Ecto neural progenitor cell (in vitro differentiated cells): ENCODE measurements at regions not wholly inside any gene's neighbourhood (a gene's known extent, or its start where the extent isn't known, plus 50 kb on each side); places are given as distances from the start of the nearest gene placed in this dataset.
"Not testable (repeated sequence)": the region's sequence is repeated elsewhere in the genome, so short reads cannot be mapped to it uniquely, and the experiment has no call there.

ENCODE experiments used
- DNase-seq: peaks from one replicate; pipeline ENCODE4 v3.0.0-alpha.2; 2018; ENCODE audit warnings: low spot score

DNA sequence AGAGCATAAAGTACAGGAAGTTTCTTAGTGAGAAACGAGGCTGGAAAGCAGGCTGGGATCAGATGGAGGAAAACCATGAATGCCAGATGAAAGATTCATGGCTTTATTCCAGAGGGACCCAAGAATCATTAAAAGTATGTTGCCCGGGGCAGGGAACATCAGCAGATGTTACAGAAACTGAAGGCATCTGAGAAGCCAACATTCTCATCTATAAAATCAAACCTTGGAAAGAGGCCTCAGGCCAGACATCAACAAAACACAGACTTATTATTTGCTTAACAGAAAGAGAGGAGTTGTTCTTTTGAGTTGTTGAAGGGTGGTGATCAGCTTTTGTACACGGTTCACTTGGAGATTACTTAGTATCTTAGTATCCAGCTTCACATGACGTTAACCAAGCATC, 543.6 kb downstream of the RFC3 start:
- DNase-seq: no peak

DNA sequence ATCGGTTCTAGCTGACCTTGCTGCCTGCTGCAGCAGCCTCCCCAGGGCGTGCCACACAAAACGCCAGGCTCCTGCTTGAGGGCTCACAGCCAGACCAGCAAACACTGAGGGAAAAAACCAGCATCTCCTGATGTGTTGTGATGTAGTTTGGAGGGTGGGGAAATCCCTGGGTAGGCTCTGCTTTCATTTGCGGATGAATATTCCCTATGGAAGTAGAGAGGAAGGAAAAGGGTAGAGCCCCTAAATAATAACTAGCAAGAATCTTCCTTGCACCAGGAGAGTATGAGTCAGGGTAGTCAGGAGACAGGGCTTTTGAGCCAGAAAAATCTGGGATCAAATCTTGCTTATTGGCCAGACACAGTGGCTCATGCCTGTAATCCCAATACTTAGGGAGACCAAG, 545.3 kb downstream of the RFC3 start:
- no peak for DNase-seq

DNA sequence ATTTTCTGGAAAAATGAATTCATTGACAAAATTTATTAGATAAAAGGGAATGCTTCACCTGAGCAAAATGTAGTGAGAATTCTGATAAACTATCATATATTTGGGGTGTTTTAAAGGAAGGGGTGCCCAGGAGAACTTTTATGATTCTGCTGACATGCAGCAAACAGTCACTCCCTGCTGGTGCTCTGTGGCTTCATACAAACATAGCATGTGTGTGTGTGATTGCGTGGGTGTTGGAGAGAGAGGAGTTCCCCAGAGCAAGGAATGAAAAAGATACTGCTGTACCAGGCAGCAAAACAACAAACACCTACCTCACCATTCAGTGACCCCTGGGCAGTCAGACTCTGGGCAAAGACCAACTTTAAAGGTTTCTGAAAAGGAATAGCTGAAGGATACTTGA, 546.7 kb downstream of the RFC3 start:
- no peak for DNase-seq

DNA sequence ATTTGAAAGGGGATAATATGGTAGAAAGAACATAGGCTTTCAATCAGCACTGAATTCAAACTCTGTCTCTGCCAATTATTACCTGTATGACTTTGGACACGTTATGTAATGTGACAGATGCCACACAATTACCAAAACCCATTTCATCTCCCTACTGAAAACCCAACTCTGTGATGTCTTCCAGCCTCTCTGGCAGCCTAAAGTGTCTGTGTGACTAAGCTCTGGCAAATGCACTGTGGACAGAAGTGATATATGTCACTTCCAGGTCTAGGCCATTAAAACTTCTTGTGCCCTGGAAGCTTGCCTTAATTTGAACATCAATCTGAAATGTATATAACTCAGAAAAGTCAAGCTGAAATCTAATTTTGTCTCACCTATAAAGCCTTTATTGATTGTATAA, 552.0 kb downstream of the RFC3 start:
- DNase-seq: no peak

DNA sequence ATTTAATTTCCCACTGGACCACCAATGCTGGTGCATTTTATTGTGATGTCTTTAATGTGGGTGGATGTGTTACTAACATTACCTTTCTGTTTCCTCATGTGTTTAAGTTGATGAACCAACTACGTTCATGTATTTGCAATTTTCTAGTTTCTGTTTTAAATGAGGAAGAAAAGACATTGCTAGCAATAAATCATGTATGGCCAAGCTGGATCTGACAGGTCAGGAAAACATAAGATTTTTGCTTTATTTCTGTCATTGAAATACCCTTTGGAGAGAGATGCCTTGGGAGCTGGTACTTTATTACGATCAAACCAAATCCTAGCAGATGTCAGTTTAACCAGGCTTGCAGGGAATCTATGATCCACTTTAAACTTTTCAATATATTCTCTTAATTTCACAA, 553.2 kb downstream of the RFC3 start:
- no peak for DNase-seq

DNA sequence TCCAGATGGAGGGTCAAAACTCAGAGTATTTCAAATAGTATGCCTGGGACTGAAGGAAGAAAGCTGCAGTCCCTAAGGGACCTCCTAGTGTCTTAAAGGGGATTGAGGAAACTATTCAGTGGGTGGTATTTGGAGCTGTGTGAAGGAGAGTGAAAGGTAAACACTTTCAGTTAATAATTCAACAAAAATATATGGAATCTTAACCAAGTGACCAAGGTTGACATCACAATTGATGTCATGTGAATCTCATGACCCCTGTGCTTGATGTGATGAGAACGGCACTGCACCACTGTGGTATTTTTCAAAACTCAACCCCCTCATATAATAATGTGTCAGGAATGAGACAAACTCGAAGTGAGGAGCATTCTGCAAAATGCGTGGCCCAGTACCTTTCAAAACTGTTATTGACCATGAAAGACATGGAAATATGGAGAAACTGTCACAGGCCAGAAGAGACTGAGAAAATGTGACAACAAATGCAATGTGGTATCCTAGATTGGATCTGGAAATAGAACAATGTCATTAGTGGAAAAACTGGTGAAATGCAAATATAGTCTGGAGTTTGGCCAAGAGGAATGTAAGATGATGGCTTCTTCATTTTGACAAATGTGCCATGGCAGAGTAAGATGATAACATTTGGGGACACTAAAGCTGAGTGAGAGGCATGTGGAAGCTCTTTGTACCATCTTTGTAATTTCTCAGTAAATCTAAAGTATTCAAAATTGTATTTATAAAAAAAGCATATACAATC, 553.9 kb downstream of the RFC3 start:
- no peak for DNase-seq

DNA sequence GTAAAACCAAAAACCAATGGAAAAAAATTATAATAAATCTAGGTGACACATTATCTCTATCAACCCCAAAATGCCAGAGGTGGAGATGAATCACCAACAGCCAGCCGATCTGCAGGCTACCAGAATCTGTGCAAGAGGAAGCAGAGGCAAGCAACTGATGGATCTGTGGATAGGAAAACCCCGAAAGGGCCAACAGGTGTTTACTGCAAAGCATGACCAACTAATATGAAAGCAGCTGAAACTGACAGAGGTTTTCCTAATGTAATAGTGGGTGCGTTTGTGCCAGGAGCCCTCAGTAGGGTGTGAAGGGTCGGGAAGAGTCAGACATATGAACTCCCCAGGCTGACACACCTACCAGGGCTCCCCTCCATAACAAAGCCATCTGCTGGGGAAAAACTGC, 554.6 kb downstream of the RFC3 start:
- no peak for DNase-seq

DNA sequence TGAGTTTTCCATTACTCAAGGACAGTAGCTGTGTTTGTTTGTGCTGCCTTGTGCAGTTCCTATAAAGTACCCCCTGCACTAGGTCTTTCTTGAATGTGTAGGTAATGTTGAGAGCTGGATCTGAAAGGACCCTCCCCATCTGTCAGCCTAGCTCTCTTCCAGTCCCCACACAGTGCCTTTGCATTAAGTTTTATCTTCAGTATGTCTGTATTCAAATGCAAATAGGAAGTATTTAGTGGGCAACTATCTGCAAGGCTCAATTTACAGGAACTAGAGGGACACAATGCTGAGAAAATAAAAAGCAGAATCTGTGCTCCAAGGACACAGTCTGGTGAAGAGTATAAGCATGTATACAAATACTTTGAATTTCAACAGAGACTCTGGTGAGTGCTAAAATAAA, 558.5 kb downstream of the RFC3 start:
- no peak for DNase-seq

DNA sequence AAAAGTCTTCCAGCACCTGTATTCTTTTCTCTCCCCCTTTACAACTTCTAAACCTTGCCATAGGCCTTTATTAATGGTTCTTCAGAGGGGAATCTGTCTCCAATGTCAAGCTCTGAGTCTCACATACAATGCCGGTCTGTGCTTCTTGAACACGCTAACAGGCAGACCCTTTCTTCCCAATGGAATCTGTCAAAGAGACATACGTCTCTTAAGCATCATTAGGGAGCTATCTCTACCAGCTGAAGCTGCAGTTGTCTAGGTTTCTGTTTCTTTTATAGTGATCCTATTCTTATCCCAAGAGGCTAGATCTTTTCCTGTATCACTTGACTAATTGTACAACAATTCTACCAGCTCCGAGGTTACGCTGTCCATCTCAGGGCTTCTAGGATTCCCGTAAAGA, 560.8 kb upstream of the NBEA start:
- no peak for DNase-seq

DNA sequence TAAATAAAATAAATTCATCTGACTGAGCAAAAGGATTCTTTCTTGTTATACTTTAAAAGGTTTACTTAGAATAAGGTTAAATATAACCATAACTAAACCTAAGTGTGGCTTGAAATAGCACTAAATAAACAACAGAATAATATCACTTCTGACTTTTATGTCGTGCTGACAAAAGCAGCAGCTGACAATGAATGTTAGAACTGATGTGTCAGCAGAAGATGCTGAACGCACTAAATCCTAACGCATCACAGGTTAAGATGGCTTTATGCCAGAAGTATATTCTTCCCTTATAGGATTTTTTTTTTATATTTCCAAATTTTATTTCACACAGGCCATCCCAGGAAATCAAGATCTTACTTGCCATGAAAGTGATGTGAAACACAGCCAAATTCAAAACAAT, 558.3 kb upstream of the NBEA start:
- no peak for DNase-seq

DNA sequence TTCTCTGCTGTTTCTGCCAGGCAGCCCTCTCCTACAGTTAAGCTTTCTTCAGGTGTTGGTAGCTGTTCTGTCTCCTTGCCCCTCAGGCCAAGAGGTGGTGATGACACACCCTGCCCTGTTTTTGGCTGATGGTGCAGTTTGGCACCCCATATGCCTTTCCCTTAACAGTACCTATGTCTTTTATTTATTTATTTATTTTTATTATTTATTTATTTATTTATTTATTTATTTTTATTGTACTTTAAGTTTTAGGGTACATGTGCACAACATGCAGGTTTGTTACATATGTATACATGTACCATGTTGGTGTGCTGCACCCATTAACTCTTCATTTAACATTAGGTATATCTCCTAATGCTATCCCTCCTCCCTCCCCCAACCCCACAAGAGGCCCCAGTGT, 555.8 kb upstream of the NBEA start:
- not testable (repeated sequence) for DNase-seq

DNA sequence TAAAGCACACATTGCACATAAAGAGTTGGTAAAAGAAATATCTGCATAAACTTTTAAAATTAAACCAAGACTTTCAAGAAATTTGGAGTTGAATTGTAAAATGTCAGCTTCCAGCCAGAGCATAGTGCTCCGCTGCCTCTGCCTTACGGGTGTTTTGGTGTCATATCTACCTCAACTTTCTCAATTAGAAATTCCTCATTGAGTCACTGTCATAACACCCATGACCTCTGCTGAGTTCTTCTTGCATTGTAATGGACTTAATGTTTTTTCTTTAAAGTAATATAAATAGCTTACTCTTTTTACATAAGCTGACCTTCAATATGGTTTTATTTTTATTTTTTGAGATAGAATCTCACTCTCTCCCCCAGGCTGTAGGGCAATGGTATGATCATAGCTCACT, 551.0 kb upstream of the NBEA start:
- no peak for DNase-seq

DNA sequence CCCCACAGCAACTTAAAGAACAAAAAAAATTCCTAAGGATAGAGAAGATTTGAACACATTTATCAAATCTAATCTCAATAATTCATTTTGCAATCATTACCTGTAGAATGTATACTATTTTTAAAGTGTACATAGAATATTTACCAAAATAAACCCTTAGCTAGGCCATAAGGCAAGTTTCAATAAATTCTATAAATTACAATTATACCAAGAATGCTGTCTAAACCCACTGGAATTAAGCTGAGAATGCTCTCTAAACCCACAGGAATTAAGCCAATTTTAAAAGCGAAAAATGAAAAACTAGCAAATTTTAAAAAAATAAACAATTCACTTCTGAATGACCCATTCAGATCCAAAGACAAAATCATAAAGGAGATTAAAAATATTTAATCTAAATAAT, 540.4 kb upstream of the NBEA start:
- DNase-seq: no peak

DNA sequence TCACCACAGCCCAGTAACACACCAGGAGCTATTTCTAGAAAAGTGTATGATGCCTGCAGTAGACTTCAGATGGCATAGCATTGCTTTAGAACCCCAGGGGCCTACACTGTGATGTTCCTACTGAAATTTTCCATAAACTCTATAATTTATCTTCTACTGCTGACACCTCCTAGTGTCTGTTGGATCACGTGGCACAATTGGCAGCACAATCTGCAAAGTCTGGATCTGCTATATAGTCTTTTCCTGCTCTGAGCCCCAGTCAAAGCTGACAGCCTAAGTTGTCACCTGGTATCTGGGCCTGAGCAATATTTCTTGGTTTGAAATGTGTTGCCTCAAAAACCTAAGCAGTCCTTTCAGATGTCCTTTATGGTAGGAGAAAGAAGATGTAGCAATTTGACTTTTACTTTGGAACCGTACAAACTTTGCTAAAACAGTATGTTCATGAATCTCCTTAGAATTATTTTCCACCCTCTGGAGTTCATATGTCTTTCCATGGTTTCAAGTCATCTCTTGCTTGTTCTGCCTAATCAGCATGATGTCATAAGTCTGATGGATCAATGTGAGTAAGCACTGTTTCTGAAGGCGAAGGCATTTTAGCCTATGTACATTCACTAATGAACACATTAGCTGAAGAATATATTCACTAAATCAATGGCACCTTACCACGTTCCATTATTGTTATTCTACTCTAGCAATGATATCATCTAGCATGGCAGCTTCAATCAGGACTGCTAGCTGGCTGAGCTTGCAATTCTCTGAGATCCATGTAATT, 536.5 kb upstream of the NBEA start:
- no peak for DNase-seq

DNA sequence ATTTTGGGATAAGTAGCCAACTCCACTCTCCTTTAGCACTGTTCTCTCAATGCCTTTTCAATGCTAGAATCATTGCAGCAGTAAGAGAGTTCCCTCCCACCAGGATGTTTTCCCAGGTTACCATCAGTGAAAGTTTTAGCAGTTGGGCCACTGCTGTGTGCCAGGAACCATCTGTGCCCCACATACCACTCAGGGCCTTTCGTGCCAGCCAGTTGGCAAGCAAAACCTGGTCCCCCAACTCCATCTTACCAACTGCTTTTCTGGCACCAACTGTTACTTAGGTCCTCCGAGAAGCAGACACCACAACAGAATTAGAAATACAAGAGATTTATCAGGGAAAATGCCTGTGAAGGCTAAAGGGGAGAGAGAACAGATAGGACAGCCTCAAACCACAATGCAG, 533.4 kb upstream of the NBEA start:
- no peak for DNase-seq

DNA sequence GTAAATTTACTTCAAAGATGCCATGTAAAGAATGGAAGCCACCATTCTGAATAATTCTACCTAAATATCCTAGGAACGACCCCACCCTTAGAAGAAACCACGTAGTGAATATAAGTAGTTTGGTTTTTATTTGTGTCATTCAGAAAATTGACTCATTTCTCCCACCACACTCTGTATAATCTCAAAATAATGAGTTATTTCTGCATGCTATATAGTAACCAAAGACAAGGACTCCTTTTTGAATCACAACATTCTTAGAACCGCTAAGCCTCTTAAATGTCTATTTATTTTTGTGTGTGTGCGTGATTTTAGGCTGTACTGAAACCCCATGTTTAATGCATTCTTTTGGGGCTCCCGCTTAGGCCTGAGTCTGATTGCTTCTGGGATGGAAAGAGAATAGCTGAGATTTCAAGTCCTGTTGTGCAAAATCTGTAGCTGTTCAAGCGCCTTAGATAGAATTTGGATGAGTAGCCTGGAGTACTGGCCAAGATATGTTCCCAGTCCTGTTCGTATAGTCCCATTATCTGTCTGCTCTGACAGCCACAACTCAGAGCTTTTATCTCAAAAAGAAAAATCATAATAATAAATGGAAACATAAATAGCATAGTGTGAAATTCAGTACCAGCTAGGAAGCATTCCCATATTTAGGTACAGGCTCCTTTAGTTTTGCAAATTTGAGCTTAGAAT, 532.4 kb upstream of the NBEA start:
- no peak for DNase-seq

DNA sequence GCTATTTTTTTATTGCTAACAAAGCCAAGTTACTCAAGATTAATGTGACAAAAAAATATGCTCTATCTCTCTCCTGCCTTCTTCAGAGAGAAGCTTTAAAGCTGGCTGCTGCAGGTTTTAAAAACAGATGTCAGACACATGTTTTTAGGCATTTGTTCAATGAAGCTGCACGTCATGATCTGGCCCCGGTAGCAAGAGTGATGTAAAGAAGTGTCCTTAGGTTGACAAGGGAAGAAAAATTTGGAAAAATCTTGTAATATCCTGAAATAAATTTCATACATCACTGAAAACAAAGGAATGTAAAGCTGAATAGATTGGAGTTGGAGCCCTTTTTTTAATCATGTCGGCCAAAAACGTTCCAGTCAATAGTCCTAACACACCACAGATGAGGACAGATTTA, 531.4 kb upstream of the NBEA start:
- DNase-seq: no peak

DNA sequence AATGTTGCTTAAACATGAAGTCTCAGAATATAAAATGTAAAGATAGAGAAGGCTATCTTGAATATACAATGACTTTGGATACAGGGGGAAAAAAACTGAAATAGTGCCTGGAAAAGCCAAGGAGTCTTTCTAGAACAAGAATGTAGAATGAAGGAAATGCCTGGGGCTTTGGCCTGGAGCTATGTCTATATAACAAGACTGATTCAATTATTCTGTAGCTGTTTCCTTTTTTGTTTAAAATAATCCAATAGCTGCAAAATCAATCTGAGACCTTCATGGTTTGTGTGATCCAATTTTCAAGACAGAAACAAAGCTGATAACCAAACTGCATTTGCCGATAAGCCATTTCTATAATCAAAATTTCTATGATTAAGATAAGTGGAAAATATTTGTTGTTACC, 530.9 kb upstream of the NBEA start:
- DNase-seq: no peak

DNA sequence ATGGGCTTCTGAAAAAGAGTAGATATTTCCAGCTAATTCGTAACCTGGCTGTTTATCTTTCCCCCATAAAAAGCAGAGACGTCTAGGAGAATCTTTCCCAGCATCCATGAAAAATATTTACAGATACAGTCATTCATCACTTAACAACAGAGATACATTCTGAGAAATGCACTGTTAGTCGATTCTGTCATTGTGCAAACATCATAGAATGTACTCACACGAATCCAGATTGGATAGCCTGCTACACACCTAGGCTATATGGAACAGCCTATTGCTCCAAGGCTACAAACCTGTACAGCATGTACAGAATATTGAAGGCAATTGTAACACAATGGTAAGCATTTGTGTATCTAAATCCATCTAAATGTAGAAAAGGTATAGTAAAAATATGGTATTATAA, 530.2 kb upstream of the NBEA start:
- no peak for DNase-seq

DNA sequence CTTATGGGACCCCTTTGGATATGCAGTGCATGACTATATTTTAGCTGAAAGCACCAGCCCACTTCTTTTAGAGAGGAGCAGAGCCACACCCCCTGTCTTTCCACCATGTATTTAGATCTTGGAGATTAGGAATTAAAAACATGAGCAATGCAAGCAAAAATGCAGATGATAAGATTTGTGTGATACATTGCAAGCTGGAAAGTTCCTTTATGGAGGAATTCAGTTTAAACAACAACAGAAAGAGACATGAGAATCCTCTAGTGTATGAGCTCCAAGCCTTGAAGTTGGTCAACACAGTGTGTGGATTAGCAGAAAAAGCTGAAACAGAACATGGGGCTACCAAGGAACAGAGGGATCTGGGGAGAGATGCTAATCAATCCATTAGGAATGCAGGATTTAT, 529.8 kb upstream of the NBEA start:
- DNase-seq: no peak

DNA sequence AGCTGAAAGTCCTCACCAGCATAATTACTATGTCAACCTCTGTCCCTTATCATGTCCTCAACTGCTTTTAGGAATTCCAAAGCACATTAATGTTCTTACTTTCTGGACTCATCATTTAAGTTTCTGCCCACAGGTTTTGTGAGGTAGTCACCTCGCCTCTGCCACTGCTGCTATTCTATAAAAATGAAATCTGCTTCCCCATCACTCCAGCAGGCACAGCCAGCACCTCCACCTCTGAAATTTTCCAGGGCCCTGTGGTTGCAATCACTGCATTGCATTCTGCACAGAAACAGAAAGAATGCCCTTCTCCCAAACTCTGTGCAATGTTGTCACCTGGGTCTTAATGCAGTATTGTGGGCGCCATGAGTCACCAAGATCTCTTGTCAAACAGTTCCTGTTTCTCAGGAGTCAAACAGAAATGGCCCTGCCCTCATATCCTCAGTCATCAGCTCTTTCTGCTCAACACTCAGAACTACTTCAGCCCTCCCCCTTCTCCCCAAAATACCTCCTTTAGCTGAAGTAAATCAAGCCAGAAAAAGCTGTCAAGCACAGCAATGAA, 529.2 kb upstream of the NBEA start:
- no peak for DNase-seq

DNA sequence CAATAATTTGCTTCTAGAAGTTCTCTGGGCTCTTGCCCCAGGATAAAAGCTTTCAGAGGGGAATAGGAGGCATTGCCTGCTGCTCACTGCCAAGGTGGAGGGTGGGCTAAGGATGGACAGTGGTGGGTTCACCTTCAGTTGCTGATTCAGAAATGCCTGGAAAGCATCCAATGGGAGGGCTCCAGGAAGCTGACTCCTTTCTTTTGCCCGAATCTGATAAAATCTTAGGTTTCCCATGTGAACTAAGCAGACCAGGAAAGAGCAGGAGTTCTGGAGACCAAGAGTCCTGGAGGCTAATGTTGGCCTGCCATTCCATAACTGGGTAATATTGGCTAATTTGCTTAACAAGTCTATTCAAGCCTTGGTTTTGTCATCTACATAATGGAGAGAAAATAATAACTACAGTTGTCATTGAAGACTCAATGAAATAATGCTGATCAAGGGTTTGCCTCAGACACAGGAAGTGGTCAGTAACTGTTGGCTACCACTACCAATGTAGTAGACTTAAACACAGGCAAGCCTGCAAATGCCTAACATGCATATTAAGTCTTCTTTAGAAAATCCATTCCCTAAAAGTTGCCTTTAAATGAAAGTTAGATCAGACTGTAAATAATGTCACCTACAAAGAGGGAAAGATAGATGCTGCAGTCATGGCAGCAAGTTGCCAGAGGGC, 528.4 kb upstream of the NBEA start:
- no peak for DNase-seq
